ENCODE measurements at regions not wholly inside any gene's neighbourhood (a gene's known extent, or its start where the extent isn't known, plus 50 kb on each side); places are given as distances from the start of the nearest gene placed in this dataset.

DNA sequence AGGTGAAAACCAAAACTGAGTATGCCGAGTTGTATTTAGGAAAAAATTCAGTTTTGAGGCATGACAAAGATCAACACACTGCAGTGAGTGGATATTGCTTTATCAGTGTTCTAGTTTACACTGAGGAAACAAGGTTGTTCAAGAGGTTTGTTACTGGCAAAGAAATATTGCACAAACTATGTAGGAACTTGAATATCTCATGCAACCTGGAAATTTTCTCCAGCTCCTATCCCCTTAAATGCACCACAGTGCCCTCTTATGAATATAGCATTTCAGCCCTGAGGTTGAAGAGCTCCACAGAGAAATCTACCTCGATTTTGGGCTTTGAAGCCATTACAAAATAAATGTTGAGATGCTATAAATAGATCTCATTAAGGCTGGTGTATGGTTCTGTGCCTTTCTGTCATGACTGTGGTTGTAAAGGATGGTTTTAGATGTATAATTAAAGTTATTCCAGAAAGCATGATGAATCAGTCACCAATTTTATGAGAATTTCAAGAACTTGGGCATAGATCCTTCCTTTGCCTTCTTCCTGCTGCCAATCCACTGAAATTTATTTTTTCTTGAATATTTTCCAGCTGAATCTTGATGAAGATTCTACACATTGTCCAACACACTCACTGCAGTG lies 159.3 kb downstream of the SPATA31D1 start:
- TF ChIP-seq POLR2AphosphoS5 (IDR thresholded peaks at IDR 0.05; ENCODE audit: low read depth, low read length) (no peak), POLR2A (IDR thresholded peaks at IDR 0.05; ENCODE audit: low read depth, low read length) (no peak), TAF1 (IDR thresholded peaks at IDR 0.05; ENCODE audit: low read depth, low read length) (no peak), POU2F2 (IDR thresholded peaks at IDR 0.05; ENCODE audit: low read depth, low read length) (no peak), SPI1 (IDR thresholded peaks at IDR 0.05; ENCODE audit: low read depth, low read length) (no peak)

Measured in GM12891 (cell line).